Endodermal cell (in vitro differentiated cells): ENCODE measurements at regions not wholly inside any gene's neighbourhood (a gene's known extent, or its start where the extent isn't known, plus 50 kb on each side); places are given as distances from the start of the nearest gene placed in this dataset.

Source experiments
- DNase-seq: peaks from one replicate; pipeline ENCODE4 v3.0.0-alpha.2; 2017
- H3K27ac ChIP-seq: 2 replicates; pipeline ENCODE4 v1.5.1; 2013; ENCODE audit warnings: mild to moderate bottlenecking, low read depth, low read length, moderate library complexity
- H3K27me3 ChIP-seq: 2 replicates; pipeline ENCODE4 v1.6.1; 2013; ENCODE audit warnings: mild to moderate bottlenecking, low read length, moderate library complexity; ENCODE audit not compliant: insufficient read depth, control insufficient read depth, poor library complexity, severe bottlenecking
- H3K36me3 ChIP-seq: 2 replicates; pipeline ENCODE4 v1.7.0; 2013; ENCODE audit warnings: mild to moderate bottlenecking, low read length, moderate library complexity; ENCODE audit not compliant: control insufficient read depth, insufficient read depth
- H3K4me1 ChIP-seq: one replicate; pipeline ENCODE4 v1.7.0; 2013; ENCODE audit warnings: low read length; ENCODE audit not compliant: control insufficient read depth, insufficient read depth
- H3K4me3 ChIP-seq: 2 replicates; pipeline ENCODE4 v1.5.1; 2013; ENCODE audit warnings: mild to moderate bottlenecking, low read length, moderate library complexity
- H3K9ac ChIP-seq: 2 replicates; pipeline ENCODE4 v1.6.1; 2013; ENCODE audit warnings: mild to moderate bottlenecking, low read length, moderate library complexity; ENCODE audit not compliant: poor library complexity, severe bottlenecking; ENCODE audit errors: extremely low read depth
- H3K9me3 ChIP-seq: 2 replicates; pipeline ENCODE4 v1.6.1; 2013; ENCODE audit warnings: mild to moderate bottlenecking, low read length, moderate library complexity; ENCODE audit not compliant: control insufficient read depth
- H3K27ac Mint-ChIP-seq: 2 replicates; pipeline ENCODE4 v1.8.0; 2020; ENCODE audit warnings: mixed read lengths
- H3K27me3 Mint-ChIP-seq: 2 replicates; pipeline ENCODE4 v1.8.0; 2021; ENCODE audit warnings: mild to moderate bottlenecking, mixed read lengths; ENCODE audit not compliant: insufficient read depth
- H3K36me3 Mint-ChIP-seq: 2 replicates; pipeline ENCODE4 v1.8.0; 2020; ENCODE audit warnings: low read depth, mixed read lengths
- H3K4me1 Mint-ChIP-seq: 2 replicates; pipeline ENCODE4 v1.8.0; 2020; ENCODE audit warnings: mixed read lengths
- H3K4me3 Mint-ChIP-seq: 2 replicates; pipeline ENCODE4 v1.8.0; 2020; ENCODE audit warnings: mild to moderate bottlenecking, moderate library complexity, mixed read lengths
- H3K9me3 Mint-ChIP-seq: 2 replicates; pipeline ENCODE4 v1.8.0; 2020; ENCODE audit warnings: mild to moderate bottlenecking, mixed read lengths
- WGBS, 2 experiments: methylation state at CpG; one replicate each; pipeline versions ENCODE4 v1.1.5 to v1.1.7; 2013; ENCODE audit warnings: missing lambda C conversion rate in 2 of 2, mixed read lengths in 1 of 2; ENCODE audit not compliant: insufficient coverage in 1 of 2, insufficient read length in 1 of 2; 5-methylcytosine and 5-hydroxymethylcytosine counted together
- TF ChIP-seq, protein P1 (sequence below): fragments of 200-600 bp; sonication (generic); conservative IDR thresholded peaks from 2 replicates; pipeline ENCODE4 v1.5.0; 2021; ENCODE audit warnings: antibody characterized with exemption, mild to moderate bottlenecking

- Histone ChIP-seq H3K36me3 (no peaks in the 10 kb centered on the region), H3K27me3 (no peaks in the 10 kb centered on the region), H3K4me1 (no peaks in the 10 kb centered on the region), H3K9me3 (no peaks in the 10 kb centered on the region), H3K4me3 (no peak overlapping the region), H3K9ac (no peak overlapping the region), H3K27ac (no peak overlapping the region)
- 88 to 94% methylated on average over 4 of the region's 4 CpGs for whole genome bisulfite sequencing, 2 experiments
- no peak overlapping the region for H3K4me3 Mint-ChIP-seq
- peaks cover 13% of the 10 kb centered on the region for H3K27me3 Mint-ChIP-seq
- DNase-seq = no peak
- TF ChIP-seq, protein P1, sequence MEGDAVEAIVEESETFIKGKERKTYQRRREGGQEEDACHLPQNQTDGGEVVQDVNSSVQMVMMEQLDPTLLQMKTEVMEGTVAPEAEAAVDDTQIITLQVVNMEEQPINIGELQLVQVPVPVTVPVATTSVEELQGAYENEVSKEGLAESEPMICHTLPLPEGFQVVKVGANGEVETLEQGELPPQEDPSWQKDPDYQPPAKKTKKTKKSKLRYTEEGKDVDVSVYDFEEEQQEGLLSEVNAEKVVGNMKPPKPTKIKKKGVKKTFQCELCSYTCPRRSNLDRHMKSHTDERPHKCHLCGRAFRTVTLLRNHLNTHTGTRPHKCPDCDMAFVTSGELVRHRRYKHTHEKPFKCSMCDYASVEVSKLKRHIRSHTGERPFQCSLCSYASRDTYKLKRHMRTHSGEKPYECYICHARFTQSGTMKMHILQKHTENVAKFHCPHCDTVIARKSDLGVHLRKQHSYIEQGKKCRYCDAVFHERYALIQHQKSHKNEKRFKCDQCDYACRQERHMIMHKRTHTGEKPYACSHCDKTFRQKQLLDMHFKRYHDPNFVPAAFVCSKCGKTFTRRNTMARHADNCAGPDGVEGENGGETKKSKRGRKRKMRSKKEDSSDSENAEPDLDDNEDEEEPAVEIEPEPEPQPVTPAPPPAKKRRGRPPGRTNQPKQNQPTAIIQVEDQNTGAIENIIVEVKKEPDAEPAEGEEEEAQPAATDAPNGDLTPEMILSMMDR = no peak
- no peaks in the 10 kb centered on the region for H3K9me3 Mint-ChIP-seq
- no peaks in the 10 kb centered on the region for H3K4me1 Mint-ChIP-seq
- H3K36me3 Mint-ChIP-seq = no peaks in the 10 kb centered on the region
- no peak overlapping the region for H3K27ac Mint-ChIP-seq
These were observed 341.0 kb upstream of the CCL2 start for GRCh38 chr17:33914125-33914524.

DNA sequence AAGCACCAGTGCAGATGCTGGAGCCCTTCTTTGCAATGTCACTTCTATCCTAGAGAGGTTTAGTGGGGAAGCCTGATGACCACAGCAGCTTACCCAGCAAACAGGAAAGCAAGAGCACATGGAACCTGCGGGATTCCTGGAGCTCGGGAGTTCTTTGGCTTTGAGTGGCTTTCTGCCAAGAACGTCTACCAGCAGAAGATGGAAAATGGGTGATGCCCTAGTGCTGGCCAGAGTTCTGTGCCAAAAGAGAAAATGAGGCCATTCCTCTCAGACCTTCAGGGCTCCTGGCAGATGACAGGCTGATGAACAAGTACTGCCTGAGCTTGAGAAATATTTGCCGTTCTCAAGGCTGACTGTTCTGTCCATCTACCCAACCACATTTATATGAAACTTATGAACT, 332.1 kb upstream of the CCL2 start:
- no peak overlapping the region for H3K4me3 ChIP-seq
- DNase-seq = no peak
- 92 to 100% methylated on average over 3 to 4 of the region's 4 CpGs for WGBS, 2 experiments

GRCh38 chr17:33924104-33924503, 331.0 kb upstream of the CCL2 start:
- no peak overlapping the region for H3K4me3 ChIP-seq
- no peak overlapping the region for H3K27ac ChIP-seq
- H3K9me3 Mint-ChIP-seq = no peaks in the 10 kb centered on the region
- WGBS, 2 experiments = 88 to 100% methylated on average over 2 to 5 of the region's 5 CpGs
- no peak overlapping the region for H3K9ac ChIP-seq
- no peak for DNase-seq
- peaks cover 45% of the 10 kb centered on the region for H3K27me3 Mint-ChIP-seq
- TF ChIP-seq, protein P1 = no peak
- H3K4me3 Mint-ChIP-seq = no peak overlapping the region
- peaks cover 6% of the 10 kb centered on the region for H3K27me3 ChIP-seq
- H3K27ac Mint-ChIP-seq = no peak overlapping the region
- no peaks in the 10 kb centered on the region for H3K36me3 ChIP-seq
- H3K4me1 Mint-ChIP-seq = peaks cover 23% of the 10 kb centered on the region
- H3K9me3 ChIP-seq = no peaks in the 10 kb centered on the region
- H3K36me3 Mint-ChIP-seq = no peaks in the 10 kb centered on the region
- peaks cover 14% of the 10 kb centered on the region for H3K4me1 ChIP-seq

More for the DNA sequence above, 332.1 kb upstream of the CCL2 start:
- peaks cover 10% of the 10 kb centered on the region for H3K4me1 ChIP-seq
- Mint-ChIP-seq H3K27ac (no peak overlapping the region), H3K4me1 (peaks cover 15% of the 10 kb centered on the region), H3K9me3 (no peaks in the 10 kb centered on the region), H3K4me3 (no peak overlapping the region), H3K27me3 (peaks cover 46% of the 10 kb centered on the region), H3K36me3 (no peaks in the 10 kb centered on the region)
- no peaks in the 10 kb centered on the region for H3K9me3 ChIP-seq
- H3K27me3 ChIP-seq = peaks cover 6% of the 10 kb centered on the region
- no peak overlapping the region for H3K9ac ChIP-seq
- no peak overlapping the region for H3K27ac ChIP-seq
- TF ChIP-seq, protein P1 = no peak
- no peaks in the 10 kb centered on the region for H3K36me3 ChIP-seq
